Smooth muscle cell (in vitro differentiated cells): ENCODE measurements at regions not wholly inside any gene's neighbourhood (a gene's known extent, or its start where the extent isn't known, plus 50 kb on each side); places are given as distances from the start of the nearest gene placed in this dataset.

Source experiments
- DNase-seq: peaks from one replicate; lab custom pipeline; 2025; ENCODE audit not compliant: unreplicated experiment; lab: John Stamatoyannopoulos, UW
- H2AFZ ChIP-seq: fragments of 200-600 bp; sonication (generic); 2 replicates; pipeline ENCODE4 v1.6.0; 2016; ENCODE audit warnings: antibody characterized with exemption, low read depth, mild to moderate bottlenecking
- H3F3A ChIP-seq: fragments of 200-600 bp; sonication (generic); 2 replicates; pipeline ENCODE4 v1.6.0; 2017; ENCODE audit warnings: antibody characterized with exemption, low read depth
- H3K27ac ChIP-seq: fragments of 200-600 bp; sonication (generic); 2 replicates; pipeline ENCODE4 v1.5.1; 2016; ENCODE audit warnings: low read depth, mild to moderate bottlenecking
- H3K27me3 ChIP-seq: fragments of 200-600 bp; sonication (generic); 2 replicates; pipeline ENCODE4 v1.6.1; 2016; ENCODE audit warnings: low read depth, mild to moderate bottlenecking
- H3K36me3 ChIP-seq: fragments of 200-600 bp; sonication (generic); 2 replicates; pipeline ENCODE4 v1.5.1; 2016; ENCODE audit warnings: low read depth
- H3K4me1 ChIP-seq: fragments of 200-600 bp; sonication (generic); 2 replicates; pipeline ENCODE4 v1.5.1; 2016; ENCODE audit warnings: low read depth
- H3K4me2 ChIP-seq: fragments of 200-600 bp; sonication (generic); 2 replicates; pipeline ENCODE4 v1.6.0; 2016; ENCODE audit warnings: mild to moderate bottlenecking
- H3K4me3 ChIP-seq: fragments of 200-600 bp; sonication (generic); 2 replicates; pipeline ENCODE4 v1.5.1; 2016; ENCODE audit warnings: mild to moderate bottlenecking
- H3K79me2 ChIP-seq: fragments of 200-600 bp; sonication (generic); 2 replicates; pipeline ENCODE4 v1.6.0; 2016; ENCODE audit warnings: low read depth, mild to moderate bottlenecking
- H3K9ac ChIP-seq: fragments of 200-600 bp; sonication (generic); 2 replicates; pipeline ENCODE4 v1.6.0; 2016; ENCODE audit warnings: low read depth
- H3K9me3 ChIP-seq: fragments of 200-600 bp; sonication (generic); replicated peaks from 2 replicates; pipeline ENCODE4 v1.5.1; 2016; ENCODE audit warnings: low read depth
- H4K20me1 ChIP-seq: fragments of 200-600 bp; sonication (generic); 2 replicates; pipeline ENCODE4 v1.6.0; 2016; ENCODE audit warnings: low read depth
- CTCF ChIP-seq: fragments of 200-600 bp; sonication (generic); IDR thresholded peaks from 2 replicates; pipeline ENCODE4 v1.5.1; 2017; ENCODE audit warnings: borderline replicate concordance, mild to moderate bottlenecking, antibody characterized with exemption; ENCODE audit not compliant: insufficient read depth, poor library complexity, severe bottlenecking
- WGBS: methylation state at CpG from one replicate; pipeline ENCODE4 v1.1.7; 2016; ENCODE audit warnings: low lambda C conversion rate; 5-methylcytosine and 5-hydroxymethylcytosine counted together

- H3K4me1 ChIP-seq, result no peaks in the 10 kb centered on the region
- WGBS, result 100% methylated on average over 1 of the region's 1 CpG
Measured at GRCh38 chr17:33902901-33903449, 352.1 kb upstream of the CCL2 start.

DNA sequence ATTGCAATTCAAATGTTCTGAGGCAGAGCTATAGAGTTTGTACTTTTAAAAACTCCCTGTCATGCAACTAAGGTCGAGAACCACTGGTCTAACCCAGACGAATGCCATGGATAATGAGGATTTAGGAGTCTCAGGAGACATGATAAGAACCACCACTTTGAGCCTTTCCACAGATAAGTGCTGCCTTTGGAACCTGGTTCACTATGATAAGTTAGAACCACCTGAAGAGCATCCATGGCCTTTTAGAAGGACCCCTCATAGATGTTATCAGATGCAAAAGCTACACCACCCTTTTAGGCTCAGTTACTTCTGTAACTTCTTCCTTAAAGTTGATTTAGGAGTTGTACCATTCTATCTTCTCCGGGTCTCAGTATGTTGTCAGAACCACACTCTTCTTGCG is 350.6 kb upstream of the CCL2 start:
- no peaks in the 10 kb centered on the region for H3K79me2 ChIP-seq
- H3K4me1 ChIP-seq, result no peaks in the 10 kb centered on the region
- no peak for TF ChIP-seq CTCF
- no peak for DNase-seq
- peaks cover 3% of the 10 kb centered on the region for H3K27me3 ChIP-seq
- no peaks in the 10 kb centered on the region for H3K9me3 ChIP-seq
- H3K9ac ChIP-seq, result no peak overlapping the region
- 70% methylated on average over 4 of the region's 4 CpGs for WGBS
- no peak overlapping the region for H3K4me2 ChIP-seq
- no peak overlapping the region for H3K27ac ChIP-seq
- no peak overlapping the region for H2AFZ ChIP-seq
- no peaks in the 10 kb centered on the region for H3F3A ChIP-seq
- no peaks in the 10 kb centered on the region for H4K20me1 ChIP-seq
- H3K36me3 ChIP-seq, result no peaks in the 10 kb centered on the region
- H3K4me3 ChIP-seq, result no peak overlapping the region

More at GRCh38 chr17:33902901-33903449, 352.1 kb upstream of the CCL2 start:
- H3K27me3 ChIP-seq, result peaks cover 3% of the 10 kb centered on the region
- H3K4me2 ChIP-seq, result no peak overlapping the region
- no peak overlapping the region for H3K9ac ChIP-seq
- H3F3A ChIP-seq, result no peaks in the 10 kb centered on the region
- H4K20me1 ChIP-seq, result no peaks in the 10 kb centered on the region
- no peak overlapping the region for H3K4me3 ChIP-seq
- no peaks in the 10 kb centered on the region for H3K79me2 ChIP-seq
- H2AFZ ChIP-seq, result no peak overlapping the region
- no peaks in the 10 kb centered on the region for H3K9me3 ChIP-seq
- DNase-seq, result no peak
- no peaks in the 10 kb centered on the region for H3K36me3 ChIP-seq
- no peak overlapping the region for H3K27ac ChIP-seq
- no peak for TF ChIP-seq CTCF

- no peaks in the 10 kb centered on the region for H3K79me2 ChIP-seq
- no peak overlapping the region for H2AFZ ChIP-seq
- WGBS, result 40% methylated on average over 3 of the region's 3 CpGs
- H3K27ac ChIP-seq, result no peak overlapping the region
- no peaks in the 10 kb centered on the region for H3F3A ChIP-seq
- H3K4me3 ChIP-seq, result no peak overlapping the region
- no peaks in the 10 kb centered on the region for H3K36me3 ChIP-seq
- H3K4me1 ChIP-seq, result no peaks in the 10 kb centered on the region
- DNase-seq, result no peak
- no peaks in the 10 kb centered on the region for H4K20me1 ChIP-seq
- H3K27me3 ChIP-seq, result peaks cover 3% of the 10 kb centered on the region
- no peak overlapping the region for H3K9ac ChIP-seq
- no peak overlapping the region for H3K4me2 ChIP-seq
- no peaks in the 10 kb centered on the region for H3K9me3 ChIP-seq
- TF ChIP-seq CTCF, result no peak
Measured at GRCh38 chr17:33905338-33905800, 349.7 kb upstream of the CCL2 start.
